ENCODE measurements at regions not wholly inside any gene's neighbourhood (a gene's known extent, or its start where the extent isn't known, plus 50 kb on each side); places are given as distances from the start of the nearest gene placed in this dataset.

GRCh38 chr5:174364676-174365075, 319.2 kb downstream of the NSG2 start:
- Histone ChIP-seq H2AFZ (ENCODE audit: low read depth, low read length) (no peak overlapping the region), H3K4me2 (ENCODE audit: insufficient read depth, low read length) (no peak overlapping the region), H3K4me3 (replicated peaks in 1 of 3; ENCODE audit: insufficient read depth in 1 of 3, low read depth in 1 of 3, low read length in 3 of 3) (no peak overlapping the region), H3K4me1 (ENCODE audit: control insufficient read depth, extremely low read depth, insufficient read depth, low read length) (no peaks in the 10 kb centered on the region), H4K20me1 (replicated peaks; ENCODE audit: control insufficient read depth, extremely low read depth, insufficient read depth, low read length) (no peaks in the 10 kb centered on the region), H3K9me3 (replicated peaks; ENCODE audit: control insufficient read depth, insufficient read depth, low read length) (peaks cover 7% of the 10 kb centered on the region), H3K9me1 (replicated peaks; ENCODE audit: control insufficient read depth, extremely low read depth, insufficient read depth, low read length) (no peaks in the 10 kb centered on the region), H3K27me3 (ENCODE audit: control insufficient read depth in 2 of 2, insufficient read depth in 2 of 2, low read length in 2 of 2) (no peaks in the 10 kb centered on the region), H3K27ac (ENCODE audit: insufficient read depth, low read depth, low read length) (no peak overlapping the region), H3K36me3 (ENCODE audit: control insufficient read depth in 2 of 2, extremely low read depth in 1 of 2, insufficient read depth in 2 of 2, low read length in 2 of 2) (no peaks in the 10 kb centered on the region), H3K79me2 (ENCODE audit: control insufficient read depth, insufficient read depth, low read length) (no peaks in the 10 kb centered on the region), H3K9ac (replicated peaks; ENCODE audit: extremely low read depth, insufficient read depth, low read length) (no peak overlapping the region)
- TF ChIP-seq MYC (IDR thresholded peaks at IDR 0.05; ENCODE audit: low read depth, low read length), result no peak
- TF ChIP-seq GATA2 (IDR thresholded peaks at IDR 0.05; ENCODE audit: insufficient read depth, insufficient read length, low read depth, low read length), result no peak
- no peak for TF ChIP-seq EZH2 (IDR thresholded peaks at IDR 0.05; ENCODE audit: borderline replicate concordance, low read depth, low read length, severe bottlenecking)
- no peak for TF ChIP-seq POLR2A (IDR thresholded peaks at IDR 0.05; ENCODE audit: low read depth, low read length)
- no peak for TF ChIP-seq JUN (IDR thresholded peaks at IDR 0.05; ENCODE audit: borderline replicate concordance, insufficient read depth, insufficient read length, low read depth)
- no peak for TF ChIP-seq POLR2AphosphoS5 (IDR thresholded peaks at IDR 0.05; ENCODE audit: insufficient read depth, low read depth, low read length)
- TF ChIP-seq, protein P1, sequence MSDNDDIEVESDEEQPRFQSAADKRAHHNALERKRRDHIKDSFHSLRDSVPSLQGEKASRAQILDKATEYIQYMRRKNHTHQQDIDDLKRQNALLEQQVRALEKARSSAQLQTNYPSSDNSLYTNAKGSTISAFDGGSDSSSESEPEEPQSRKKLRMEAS (IDR thresholded peaks at IDR 0.05; ENCODE audit: insufficient read depth, insufficient read length), result no peak
- TF ChIP-seq FOS (IDR thresholded peaks at IDR 0.05; ENCODE audit: borderline replicate concordance, insufficient read depth, low read length), result no peak
- TF ChIP-seq, protein P2, sequence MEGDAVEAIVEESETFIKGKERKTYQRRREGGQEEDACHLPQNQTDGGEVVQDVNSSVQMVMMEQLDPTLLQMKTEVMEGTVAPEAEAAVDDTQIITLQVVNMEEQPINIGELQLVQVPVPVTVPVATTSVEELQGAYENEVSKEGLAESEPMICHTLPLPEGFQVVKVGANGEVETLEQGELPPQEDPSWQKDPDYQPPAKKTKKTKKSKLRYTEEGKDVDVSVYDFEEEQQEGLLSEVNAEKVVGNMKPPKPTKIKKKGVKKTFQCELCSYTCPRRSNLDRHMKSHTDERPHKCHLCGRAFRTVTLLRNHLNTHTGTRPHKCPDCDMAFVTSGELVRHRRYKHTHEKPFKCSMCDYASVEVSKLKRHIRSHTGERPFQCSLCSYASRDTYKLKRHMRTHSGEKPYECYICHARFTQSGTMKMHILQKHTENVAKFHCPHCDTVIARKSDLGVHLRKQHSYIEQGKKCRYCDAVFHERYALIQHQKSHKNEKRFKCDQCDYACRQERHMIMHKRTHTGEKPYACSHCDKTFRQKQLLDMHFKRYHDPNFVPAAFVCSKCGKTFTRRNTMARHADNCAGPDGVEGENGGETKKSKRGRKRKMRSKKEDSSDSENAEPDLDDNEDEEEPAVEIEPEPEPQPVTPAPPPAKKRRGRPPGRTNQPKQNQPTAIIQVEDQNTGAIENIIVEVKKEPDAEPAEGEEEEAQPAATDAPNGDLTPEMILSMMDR (IDR thresholded peaks at IDR 0.05; ENCODE audit: extremely low read depth in 1 of 2, insufficient read depth in 1 of 2, low read depth in 1 of 2, low read length in 2 of 2), result no peak
- dilution Hi-C loops (cut with MboI; ENCODE audit: extremely low pct_ligation_motif_present, low sequenced_read_pairs) (no loop called here), intact Hi-C loops (cut with micrococcal nuclease) (no loop called here)
- CTCF ChIA-PET, result no interaction called here
- no peak for DNase-seq (ENCODE audit: low read depth, low spot score)
- POLR2A ChIA-PET, result no interaction called here
- BruUV-seq (replicated peaks), result no TSS peak
- FAIRE-seq, result no peak
